Esophagus (tissue), 2 donors: ENCODE measurements at regions not wholly inside any gene's neighbourhood (a gene's known extent, or its start where the extent isn't known, plus 50 kb on each side); places are given as distances from the start of the nearest gene placed in this dataset.

Experiments used
- H3K27ac ChIP-seq, 2 donors: one replicate each; pipeline ENCODE4 v1.5.1; 2013; ENCODE audit warnings: low read depth in 2 of 2, mild to moderate bottlenecking in 2 of 2, inconsistent platforms in 1 of 2, low read length in 1 of 2, moderate library complexity in 1 of 2
- H3K27me3 ChIP-seq, 2 donors: one replicate each; pipeline ENCODE4 v1.6.1; 2013; ENCODE audit warnings: low read length in 2 of 2, control low read depth in 1 of 2, mild to moderate bottlenecking in 1 of 2; ENCODE audit not compliant: insufficient read depth in 2 of 2, control insufficient read depth in 1 of 2
- H3K36me3 ChIP-seq, 2 donors: one replicate each; pipeline ENCODE4 v1.6.1; 2013; ENCODE audit warnings: low read length in 1 of 2; ENCODE audit not compliant: control insufficient read depth in 2 of 2, insufficient read depth in 2 of 2
- H3K4me1 ChIP-seq, 2 donors: one replicate each; pipeline ENCODE4 v1.6.1; 2013; ENCODE audit warnings: low read length in 1 of 2; ENCODE audit not compliant: control insufficient read depth in 2 of 2, insufficient read depth in 2 of 2
- H3K4me3 ChIP-seq, 2 donors: one replicate each; pipeline ENCODE4 v1.5.1; 2013; ENCODE audit warnings: low read length in 2 of 2, mild to moderate bottlenecking in 2 of 2, low read depth in 1 of 2, moderate library complexity in 1 of 2
- H3K9me3 ChIP-seq, 2 donors: one replicate each; pipeline ENCODE4 v1.6.1; 2013; ENCODE audit warnings: mild to moderate bottlenecking in 2 of 2, low read depth in 1 of 2, low read length in 1 of 2, moderate library complexity in 1 of 2; ENCODE audit not compliant: control insufficient read depth in 2 of 2, insufficient read depth in 1 of 2
- WGBS, 2 donors: extraction: QIAGEN DNeasy Blood & Tissue Kit; methylation state at CpG; one replicate each; pipeline ENCODE4 v1.1.7; 2013; 5-methylcytosine and 5-hydroxymethylcytosine counted together
- donor health status: healthy with polysubstance abuse.
- donor health status: Bipolar disorder and iron deficiency.

GRCh38 chr20:17808782-17809181 is 109.0 kb downstream of the BANF2 start:
- Histone ChIP-seq H3K27ac (no peak overlapping the region), H3K36me3 (no peaks in the 10 kb centered on the region), H3K4me3 (no peak overlapping the region), H3K4me1 (peaks cover 0 to 2% of the 10 kb centered on the region in 2 donors), H3K27me3 (no peaks in the 10 kb centered on the region), H3K9me3 (no peaks in the 10 kb centered on the region)
- WGBS, 2 donors, result 70 to 71% methylated on average over 5 of the region's 5 CpGs

GRCh38 chr20:17808357-17808756 is 108.6 kb downstream of the BANF2 start:
- Histone ChIP-seq H3K4me1 (peaks cover 0 to 2% of the 10 kb centered on the region in 2 donors), H3K27me3 (no peaks in the 10 kb centered on the region), H3K9me3 (no peaks in the 10 kb centered on the region), H3K4me3 (no peak overlapping the region), H3K27ac (no peak overlapping the region), H3K36me3 (no peaks in the 10 kb centered on the region)
- WGBS, 2 donors, result 50 to 54% methylated on average over 5 of the region's 5 CpGs

- Histone ChIP-seq H3K4me3 (no peak overlapping the region), H3K36me3 (no peaks in the 10 kb centered on the region), H3K27ac (peak overlapping the region in 1 of 2 donors; percentile 10), H3K27me3 (no peaks in the 10 kb centered on the region), H3K9me3 (no peaks in the 10 kb centered on the region), H3K4me1 (peaks cover 0 to 2% of the 10 kb centered on the region in 2 donors)
- WGBS, 2 donors, result 59 to 72% methylated on average over 2 of the region's 2 CpGs
These were observed 107.9 kb downstream of the BANF2 start for GRCh38 chr20:17807651-17808050.

GRCh38 chr20:17806739-17807441 is 107.1 kb downstream of the BANF2 start:
- H3K4me3 ChIP-seq, result no peak overlapping the region
- peaks cover 0 to 2% of the 10 kb centered on the region in 2 donors for H3K4me1 ChIP-seq
- WGBS, 2 donors, result 44 to 47% methylated on average over 23 to 26 of the region's 26 CpGs
- no peaks in the 10 kb centered on the region for H3K27me3 ChIP-seq
- H3K9me3 ChIP-seq, result no peaks in the 10 kb centered on the region
- H3K27ac ChIP-seq, result peak overlapping the region; percentile 37 to 44
- no peaks in the 10 kb centered on the region for H3K36me3 ChIP-seq

- no peaks in the 10 kb centered on the region for H3K36me3 ChIP-seq
- no peak overlapping the region for H3K27ac ChIP-seq
- no peaks in the 10 kb centered on the region for H3K27me3 ChIP-seq
- H3K9me3 ChIP-seq, result no peaks in the 10 kb centered on the region
- 85 to 90% methylated on average over 7 of the region's 7 CpGs for whole genome bisulfite sequencing, 2 donors
- peaks cover 0 to 2% of the 10 kb centered on the region in 2 donors for H3K4me1 ChIP-seq
- no peak overlapping the region for H3K4me3 ChIP-seq
These were observed 106.3 kb downstream of the BANF2 start for GRCh38 chr20:17806107-17806506.

GRCh38 chr20:17803765-17804164 is 104.0 kb downstream of the BANF2 start:
- Histone ChIP-seq H3K4me3 (no peak overlapping the region), H3K9me3 (peaks cover 0 to 2% of the 10 kb centered on the region in 2 donors), H3K36me3 (no peaks in the 10 kb centered on the region), H3K4me1 (peaks cover 0 to 3% of the 10 kb centered on the region in 2 donors), H3K27ac (no peak overlapping the region), H3K27me3 (no peaks in the 10 kb centered on the region)
- WGBS, 2 donors, result 68 to 78% methylated on average over 2 of the region's 2 CpGs

GRCh38 chr20:17799575-17800227 is 99.9 kb downstream of the BANF2 start:
- H3K4me1 ChIP-seq, result peaks cover 0 to 2% of the 10 kb centered on the region in 2 donors
- 45 to 95% methylated on average over 1 of the region's 1 CpG for WGBS, 2 donors
- H3K9me3 ChIP-seq, result peaks cover 0 to 2% of the 10 kb centered on the region in 2 donors
- no peaks in the 10 kb centered on the region for H3K27me3 ChIP-seq
- H3K4me3 ChIP-seq, result no peak overlapping the region
- no peaks in the 10 kb centered on the region for H3K36me3 ChIP-seq
- no peak overlapping the region for H3K27ac ChIP-seq

GRCh38 chr20:17798601-17799000 is 98.8 kb downstream of the BANF2 start:
- peaks cover 0 to 2% of the 10 kb centered on the region in 2 donors for H3K4me1 ChIP-seq
- H3K9me3 ChIP-seq, result peaks cover 0 to 2% of the 10 kb centered on the region in 2 donors
- no peak overlapping the region for H3K4me3 ChIP-seq
- H3K27ac ChIP-seq, result no peak overlapping the region
- WGBS, 2 donors, result 76 to 86% methylated on average over 1 of the region's 1 CpG
- H3K27me3 ChIP-seq, result no peaks in the 10 kb centered on the region
- no peaks in the 10 kb centered on the region for H3K36me3 ChIP-seq

- Histone ChIP-seq H3K4me1 (peaks cover 0 to 2% of the 10 kb centered on the region in 2 donors), H3K36me3 (no peaks in the 10 kb centered on the region), H3K4me3 (no peak overlapping the region), H3K27ac (no peak overlapping the region), H3K9me3 (peaks cover 0 to 2% of the 10 kb centered on the region in 2 donors), H3K27me3 (no peaks in the 10 kb centered on the region)
- WGBS, 2 donors, result 89 to 90% methylated on average over 4 of the region's 4 CpGs
These were observed 97.8 kb downstream of the BANF2 start for GRCh38 chr20:17797579-17797978.
